Left ventricle myocardium superior (tissue), 1 donor: ENCODE measurements at regions not wholly inside any gene's neighbourhood (a gene's known extent, or its start where the extent isn't known, plus 50 kb on each side); places are given as distances from the start of the nearest gene placed in this dataset.

Experiments used
- ATAC-seq: fragments of 200-7000 bp; cut with Tn5 transposase; one replicate; pipeline ENCODE4 v1.9.1; 2020; ENCODE audit warnings: mild to moderate bottlenecking, moderate library complexity
- DNase-seq: peaks from one replicate; pipeline ENCODE4 v3.0.0-alpha.2; 2020
- intact Hi-C: fragments of 100-400 bp; cut with micrococcal nuclease; formaldehyde crosslinking; loops from one replicate; pipeline ENCODE4 v1.11.0; 2022
- donor health status: DM: no; HTN: yes; CAD: no; lungs with severe emphysema.

GRCh38 chr14:43903209-43903608 lies 603.9 kb downstream of the FSCB start:
- intact Hi-C loops, result no loop called here
- DNase-seq, result no peak
- no peak for ATAC-seq

- ATAC-seq, result no peak
- intact Hi-C loops, result no loop called here
Measured at GRCh38 chr14:43901911-43902673, 605.0 kb downstream of the FSCB start.

GRCh38 chr14:43900173-43900655 lies 606.9 kb downstream of the FSCB start:
- intact Hi-C loops, result no loop called here

More at GRCh38 chr14:43901911-43902673, 605.0 kb downstream of the FSCB start:
- no peak for DNase-seq

GRCh38 chr14:43898687-43899086 lies 608.4 kb downstream of the FSCB start:
- ATAC-seq (no peak), DNase-seq (no peak)
- intact Hi-C loops, result no loop called here

More at GRCh38 chr14:43900173-43900655, 606.9 kb downstream of the FSCB start:
- DNase-seq (no peak), ATAC-seq (no peak)

- DNase-seq, result no peak
- intact Hi-C loops, result no loop called here
- ATAC-seq, result no peak
Measured at GRCh38 chr14:43896044-43896443, 611.0 kb downstream of the FSCB start.

- DNase-seq, result no peak
- ATAC-seq, result no peak
- intact Hi-C loops, result no loop called here
Measured at GRCh38 chr14:43894534-43894933, 612.5 kb downstream of the FSCB start.

GRCh38 chr14:43887523-43887922 lies 619.6 kb downstream of the FSCB start:
- intact Hi-C loops, result no loop called here
- ATAC-seq (no peak), DNase-seq (no peak)

- no peak for ATAC-seq
Measured at GRCh38 chr14:43877351-43877960, 629.6 kb downstream of the FSCB start.

GRCh38 chr14:43872752-43873655 lies 634.1 kb downstream of the FSCB start:
- intact Hi-C loops, result no loop called here
- ATAC-seq (no peak), DNase-seq (no peak)

More at GRCh38 chr14:43877351-43877960, 629.6 kb downstream of the FSCB start:
- intact Hi-C loops, result no loop called here
- DNase-seq, result no peak

- no peak for ATAC-seq
- intact Hi-C loops, result no loop called here
- no peak for DNase-seq
Measured at GRCh38 chr14:43872222-43872621, 634.9 kb downstream of the FSCB start.

- ATAC-seq (no peak), DNase-seq (no peak)
- intact Hi-C loops, result no loop called here
Measured at GRCh38 chr14:43858981-43859380, 648.1 kb downstream of the FSCB start.

GRCh38 chr14:43855556-43855955 lies 651.5 kb downstream of the FSCB start:
- intact Hi-C loops, result no loop called here
- no peak for DNase-seq
- no peak for ATAC-seq

- no peak for DNase-seq
- ATAC-seq, result no peak
Measured at GRCh38 chr14:43853541-43853940, 653.5 kb downstream of the FSCB start.

GRCh38 chr14:43803076-43803689 lies 703.9 kb downstream of the FSCB start:
- no peak for DNase-seq
- no peak for ATAC-seq
- intact Hi-C loops, result no loop called here

More at GRCh38 chr14:43853541-43853940, 653.5 kb downstream of the FSCB start:
- intact Hi-C loops, result no loop called here

GRCh38 chr14:43795600-43796228 lies 711.4 kb downstream of the FSCB start:
- ATAC-seq, result no peak
- intact Hi-C loops, result no loop called here
- no peak for DNase-seq

GRCh38 chr14:43793579-43793978 lies 713.5 kb downstream of the FSCB start:
- ATAC-seq, result no peak
- no peak for DNase-seq
- intact Hi-C loops, result no loop called here

- intact Hi-C loops, result no loop called here
- no peak for ATAC-seq
- DNase-seq, result no peak
Measured at GRCh38 chr14:43792980-43793379, 714.1 kb downstream of the FSCB start.

- intact Hi-C loops, result no loop called here
- no peak for ATAC-seq
- no peak for DNase-seq
Measured at GRCh38 chr14:43790681-43791080, 716.4 kb downstream of the FSCB start.

- DNase-seq (no peak), ATAC-seq (no peak)
- intact Hi-C loops, result no loop called here
Measured at GRCh38 chr14:43789458-43789857, 717.6 kb downstream of the FSCB start.
